ENCODE measurements at regions not wholly inside any gene's neighbourhood (a gene's known extent, or its start where the extent isn't known, plus 50 kb on each side); places are given as distances from the start of the nearest gene placed in this dataset.

DNA sequence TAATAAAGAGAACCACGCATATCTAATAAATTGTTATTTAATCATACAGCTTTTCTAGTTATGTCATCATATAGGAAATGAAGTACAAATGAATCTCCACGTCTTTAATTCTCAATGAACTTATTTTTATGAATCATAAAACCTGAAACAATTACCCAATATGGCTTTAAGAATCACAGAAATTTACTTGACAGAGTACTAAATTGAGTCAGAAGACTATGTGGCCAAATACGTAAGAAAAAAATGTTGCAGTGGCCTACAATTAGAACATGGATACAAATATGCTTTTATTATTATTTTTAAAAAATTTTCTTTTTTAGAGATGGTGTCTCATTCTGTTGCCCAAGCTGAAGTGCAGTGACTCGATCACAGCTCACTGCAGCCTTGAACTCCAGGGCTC is 584.7 kb upstream of the SLC35B3 start:
- ATAC-seq (no peak), FAIRE-seq (no peak), DNase-seq (ENCODE audit: low spot score) (no peak)
- H3K27ac ChIP-seq (ENCODE audit: extremely low read length, insufficient read depth, low read length), result no peak overlapping the region
- no peak overlapping the region for H3K4me2 ChIP-seq (ENCODE audit: low read depth, low read length)
- intact Hi-C loops (cut with micrococcal nuclease; ENCODE audit: unreplicated experiment) (no loop called here), in situ Hi-C loops (cut with HindIII; ENCODE audit: extremely low pct_ligation_motif_present, low pct_unique_long_range_greater_than_20kb) (no loop called here)
- TF ChIP-seq, protein P1, sequence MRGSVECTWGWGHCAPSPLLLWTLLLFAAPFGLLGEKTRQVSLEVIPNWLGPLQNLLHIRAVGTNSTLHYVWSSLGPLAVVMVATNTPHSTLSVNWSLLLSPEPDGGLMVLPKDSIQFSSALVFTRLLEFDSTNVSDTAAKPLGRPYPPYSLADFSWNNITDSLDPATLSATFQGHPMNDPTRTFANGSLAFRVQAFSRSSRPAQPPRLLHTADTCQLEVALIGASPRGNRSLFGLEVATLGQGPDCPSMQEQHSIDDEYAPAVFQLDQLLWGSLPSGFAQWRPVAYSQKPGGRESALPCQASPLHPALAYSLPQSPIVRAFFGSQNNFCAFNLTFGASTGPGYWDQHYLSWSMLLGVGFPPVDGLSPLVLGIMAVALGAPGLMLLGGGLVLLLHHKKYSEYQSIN (CRISPR knock-in tag; IDR thresholded peaks at IDR 0.05; ENCODE audit: borderline replicate concordance), result no peak
- no peak for TF ChIP-seq ZNF839 (CRISPR knock-in tag; IDR thresholded peaks at IDR 0.05; ENCODE audit: borderline replicate concordance)
- no peaks in the 10 kb centered on the region for H4K20me1 ChIP-seq (ENCODE audit: insufficient read depth, low read length)
- ChIA-PET CTCF (ENCODE audit: low intra/inter-chr PET ratio, low total read pairs) (no interaction called here), POLR2A (no interaction called here)
- no peak overlapping the region for H2AFZ ChIP-seq (ENCODE audit: low read length)
- WGBS (ENCODE audit: low lambda C conversion rate), result 6% methylated on average over 4 of the region's 4 CpGs
- no peaks in the 10 kb centered on the region for H3K36me3 ChIP-seq (replicated peaks in 1 of 2; ENCODE audit: control insufficient read depth in 1 of 2, insufficient read depth in 2 of 2, low read length in 2 of 2)
- no peak overlapping the region for H3K4me3 ChIP-seq (replicated peaks in 1 of 3; ENCODE audit: insufficient read depth in 1 of 3, low read depth in 2 of 3, low read length in 3 of 3)
- no peak overlapping the region for H3K9ac ChIP-seq (ENCODE audit: insufficient read depth, low read depth, low read length)
- no peaks in the 10 kb centered on the region for H3K79me2 ChIP-seq (ENCODE audit: insufficient read depth, low read length)
- no peaks in the 10 kb centered on the region for H3K9me3 ChIP-seq (ENCODE audit: low read length)
- no peaks in the 10 kb centered on the region for H3K4me1 ChIP-seq (ENCODE audit: insufficient read depth, low read length)
- BruUV-seq (replicated peaks), result no TSS peak
- no peaks in the 10 kb centered on the region for H3K27me3 ChIP-seq (ENCODE audit: control insufficient read depth in 1 of 2, insufficient read depth in 2 of 2, low read length in 2 of 2)

DNA sequence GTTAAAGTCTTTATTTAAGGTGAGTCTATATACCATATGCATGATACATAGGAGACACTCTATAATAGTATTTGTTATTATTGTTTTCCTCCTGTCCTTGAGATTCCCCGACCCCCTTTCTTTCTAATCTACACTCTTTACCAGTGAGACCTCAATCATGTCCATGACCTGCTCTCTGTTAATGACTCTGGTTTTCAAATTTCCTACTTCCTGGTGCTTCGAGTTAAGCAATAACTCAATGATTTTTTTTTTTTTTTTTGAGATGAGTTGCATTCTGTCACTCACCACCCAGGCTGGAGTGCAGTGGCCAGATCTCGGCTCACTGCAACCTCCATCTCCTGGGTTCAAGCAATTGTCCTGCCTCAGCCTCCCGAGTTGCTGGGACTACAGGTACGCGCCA is 574.6 kb upstream of the SLC35B3 start:
- no peaks in the 10 kb centered on the region for H4K20me1 ChIP-seq (ENCODE audit: insufficient read depth, low read length)
- in situ Hi-C loops (cut with HindIII; ENCODE audit: extremely low pct_ligation_motif_present, low pct_unique_long_range_greater_than_20kb), result no loop called here
- no TSS peak for BruUV-seq (replicated peaks)
- TF ChIP-seq SRSF9 (IDR thresholded peaks at IDR 0.05; ENCODE audit: borderline replicate concordance, insufficient read depth, low read depth, low read length, poor library complexity, severe bottlenecking) (no peak), ZNF547 (CRISPR knock-in tag; IDR thresholded peaks at IDR 0.05) (no peak), SAFB2 (CRISPR knock-in tag; IDR thresholded peaks at IDR 0.05; ENCODE audit: borderline replicate concordance, low read depth) (no peak), KDM5B (CRISPR knock-in tag; IDR thresholded peaks at IDR 0.05; ENCODE audit: borderline replicate concordance) (no peak), FOXJ3 (CRISPR knock-in tag; IDR thresholded peaks at IDR 0.05; ENCODE audit: borderline replicate concordance) (no peak), IRX3 (CRISPR knock-in tag; IDR thresholded peaks at IDR 0.05; ENCODE audit: borderline replicate concordance, low read depth) (no peak)
- TF ChIP-seq, protein P2, sequence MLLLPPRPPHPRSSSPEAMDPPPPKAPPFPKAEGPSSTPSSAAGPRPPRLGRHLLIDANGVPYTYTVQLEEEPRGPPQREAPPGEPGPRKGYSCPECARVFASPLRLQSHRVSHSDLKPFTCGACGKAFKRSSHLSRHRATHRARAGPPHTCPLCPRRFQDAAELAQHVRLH (CRISPR knock-in tag; IDR thresholded peaks at IDR 0.05; ENCODE audit: borderline replicate concordance, low read depth), result no peak
- DNase-seq (ENCODE audit: low spot score) (no peak), FAIRE-seq (no peak), ATAC-seq (no peak)
- no peak overlapping the region for H3K9ac ChIP-seq (ENCODE audit: insufficient read depth, low read depth, low read length)
- H3K27me3 ChIP-seq (ENCODE audit: control insufficient read depth in 1 of 2, insufficient read depth in 2 of 2, low read length in 2 of 2), result no peaks in the 10 kb centered on the region
- POLR2A ChIA-PET, result no interaction called here
- H3K4me1 ChIP-seq (ENCODE audit: insufficient read depth, low read length), result no peaks in the 10 kb centered on the region
- no peaks in the 10 kb centered on the region for H3K79me2 ChIP-seq (ENCODE audit: insufficient read depth, low read length)
- intact Hi-C loops (cut with micrococcal nuclease; ENCODE audit: unreplicated experiment), result no loop called here
- 17% methylated on average over 6 of the region's 6 CpGs for WGBS (ENCODE audit: low lambda C conversion rate)
- H3K36me3 ChIP-seq (replicated peaks in 1 of 2; ENCODE audit: control insufficient read depth in 1 of 2, insufficient read depth in 2 of 2, low read length in 2 of 2), result no peaks in the 10 kb centered on the region
- CTCF ChIA-PET (ENCODE audit: low intra/inter-chr PET ratio, low total read pairs), result no interaction called here
- no peak overlapping the region for H3K4me2 ChIP-seq (ENCODE audit: low read depth, low read length)
- no peak overlapping the region for H3K27ac ChIP-seq (ENCODE audit: extremely low read length, insufficient read depth, low read length)
- no peaks in the 10 kb centered on the region for H3K9me3 ChIP-seq (ENCODE audit: low read length)
- H3K4me3 ChIP-seq (replicated peaks in 1 of 3; ENCODE audit: insufficient read depth in 1 of 3, low read depth in 2 of 3, low read length in 3 of 3), result no peak overlapping the region
- H2AFZ ChIP-seq (ENCODE audit: low read length), result no peak overlapping the region

Measured in HepG2 (cell line).